Liver (tissue), 3 donors: ENCODE measurements at regions not wholly inside any gene's neighbourhood (a gene's known extent, or its start where the extent isn't known, plus 50 kb on each side); places are given as distances from the start of the nearest gene placed in this dataset.

Experiments
- CTCF ChIP-seq: fragments of 150-350 bp; IDR thresholded peaks from 2 replicates; pipeline ENCODE4 v1.5.1; 2017; ENCODE audit warnings: improper control_type of control experiment, low read depth, low read length; ENCODE audit not compliant: missing input control
- MAX ChIP-seq: IDR thresholded peaks from 2 replicates; pipeline ENCODE4 v1.6.1; 2016; ENCODE audit warnings: antibody characterized with exemption
- NR2F2 ChIP-seq: IDR thresholded peaks from 2 replicates; pipeline ENCODE4 v1.6.1; 2016; ENCODE audit warnings: antibody characterized with exemption
- RAD21 ChIP-seq, 2 donors: IDR thresholded peaks; 2 replicates each; pipeline ENCODE4 v1.6.1; 2016; ENCODE audit warnings: antibody characterized with exemption in 2 of 2, mild to moderate bottlenecking in 2 of 2
- REST ChIP-seq: IDR thresholded peaks from 2 replicates; pipeline ENCODE4 v1.6.1; 2016; ENCODE audit warnings: antibody characterized with exemption, mild to moderate bottlenecking
- SP1 ChIP-seq: IDR thresholded peaks from 2 replicates; pipeline ENCODE4 v1.6.1; 2018; ENCODE audit warnings: antibody characterized with exemption, mild to moderate bottlenecking
- TAF1 ChIP-seq: conservative IDR thresholded peaks from 2 replicates; pipeline ENCODE4 v1.6.1; 2016; ENCODE audit warnings: antibody characterized with exemption, mild to moderate bottlenecking
- donor health status: healthy.
- donor health status: healthy.

GRCh38 chr5:75907651-75908050 lies 175.5 kb upstream of the SV2C start:
- TF ChIP-seq REST (no peak), CTCF (no peak), TAF1 (no peak), MAX (no peak), RAD21 (IDR thresholded peaks at IDR 0.05) (no peak), SP1 (no peak), NR2F2 (no peak)
